Fibroblast of lung (primary cell): ENCODE measurements at regions not wholly inside any gene's neighbourhood (a gene's known extent, or its start where the extent isn't known, plus 50 kb on each side); places are given as distances from the start of the nearest gene placed in this dataset.

ENCODE experiments used
- DNase-seq, 2 donors: peaks; one replicate each; pipeline versions ENCODE4 v3.0.0 to v3.0.0-alpha.2; 2010; ENCODE audit warnings: low read depth in 2 of 2
- H2AFZ ChIP-seq: 2 replicates; pipeline ENCODE4 v1.5.1; 2012; ENCODE audit warnings: low read length, control low read depth, inconsistent platforms
- H3K27ac ChIP-seq: 2 replicates; pipeline ENCODE4 v1.5.1; 2011; ENCODE audit warnings: low read length, control low read depth; ENCODE audit not compliant: insufficient read depth
- H3K27me3 ChIP-seq: 2 replicates; pipeline ENCODE4 v1.5.1; 2011; ENCODE audit warnings: mild to moderate bottlenecking, low read length; ENCODE audit not compliant: control insufficient read depth, insufficient read depth
- H3K36me3 ChIP-seq: 2 replicates; pipeline ENCODE4 v1.5.1; 2011; ENCODE audit warnings: low read length; ENCODE audit not compliant: control insufficient read depth, insufficient read depth
- H3K4me1 ChIP-seq: 2 replicates; pipeline ENCODE4 v1.5.1; 2011; ENCODE audit warnings: low read length; ENCODE audit not compliant: control insufficient read depth, insufficient read depth; ENCODE audit errors: extremely low read depth
- H3K4me2 ChIP-seq: 2 replicates; pipeline ENCODE4 v1.5.1; 2011; ENCODE audit warnings: low read length, control low read depth; ENCODE audit not compliant: insufficient read depth; ENCODE audit errors: extremely low read depth
- H3K4me3 ChIP-seq, 4 experiments: fragments of 200-600 bp in 1 of 4; sonication (generic) in 1 of 4; replicated peaks in 1 of 4; 2 replicates each; pipeline ENCODE4 v1.5.1; 2011 to 2016; ENCODE audit warnings: low read length in 4 of 4, low read depth in 3 of 4, mild to moderate bottlenecking in 3 of 4, control low read depth in 2 of 4, inconsistent platforms in 1 of 4, mixed read lengths in 1 of 4; ENCODE audit not compliant: insufficient read depth in 1 of 4; ENCODE audit errors: control extremely low read depth in 1 of 4
- H3K79me2 ChIP-seq: 2 replicates; pipeline ENCODE4 v1.5.1; 2012; ENCODE audit warnings: mild to moderate bottlenecking, low read length, inconsistent platforms; ENCODE audit not compliant: control insufficient read depth, insufficient read depth
- H3K9ac ChIP-seq: 2 replicates; pipeline ENCODE4 v1.5.1; 2011; ENCODE audit warnings: mild to moderate bottlenecking, low read length, control low read depth; ENCODE audit not compliant: insufficient read depth
- H3K9me3 ChIP-seq: 2 replicates; pipeline ENCODE4 v1.5.1; 2012; ENCODE audit warnings: low read depth, low read length; ENCODE audit not compliant: control insufficient read depth, insufficient read depth
- H4K20me1 ChIP-seq: 2 replicates; pipeline ENCODE4 v1.5.1; 2011; ENCODE audit warnings: low read length; ENCODE audit not compliant: control insufficient read depth, insufficient read depth; ENCODE audit errors: extremely low read depth
- EZH2 ChIP-seq: IDR thresholded peaks from 2 replicates; pipeline ENCODE4 v1.5.1; 2012; ENCODE audit warnings: low read length, control low read depth, mild to moderate bottlenecking; ENCODE audit errors: missing control alignments
- TF ChIP-seq, protein P1 (sequence below), 2 donors: IDR thresholded peaks in 1 of 2; conservative IDR thresholded peaks in 1 of 2; 1 replicate in 1 of 2; 2 replicates in 1 of 2; pipeline ENCODE4 v1.5.1; 2011 to 2012; ENCODE audit warnings: low read length in 2 of 2, control low read depth in 1 of 2, inconsistent platforms in 1 of 2, low read depth in 1 of 2, mild to moderate bottlenecking in 1 of 2

GRCh38 chr5:79873187-79873586 lies 117.9 kb downstream of the MTX3 start:
- H3K4me3 ChIP-seq, result no peak overlapping the region
- H3K4me1 ChIP-seq, result no peaks in the 10 kb centered on the region
- H3K27ac ChIP-seq, result no peak overlapping the region
- H3K9ac ChIP-seq, result no peak overlapping the region
- TF ChIP-seq, protein P1, sequence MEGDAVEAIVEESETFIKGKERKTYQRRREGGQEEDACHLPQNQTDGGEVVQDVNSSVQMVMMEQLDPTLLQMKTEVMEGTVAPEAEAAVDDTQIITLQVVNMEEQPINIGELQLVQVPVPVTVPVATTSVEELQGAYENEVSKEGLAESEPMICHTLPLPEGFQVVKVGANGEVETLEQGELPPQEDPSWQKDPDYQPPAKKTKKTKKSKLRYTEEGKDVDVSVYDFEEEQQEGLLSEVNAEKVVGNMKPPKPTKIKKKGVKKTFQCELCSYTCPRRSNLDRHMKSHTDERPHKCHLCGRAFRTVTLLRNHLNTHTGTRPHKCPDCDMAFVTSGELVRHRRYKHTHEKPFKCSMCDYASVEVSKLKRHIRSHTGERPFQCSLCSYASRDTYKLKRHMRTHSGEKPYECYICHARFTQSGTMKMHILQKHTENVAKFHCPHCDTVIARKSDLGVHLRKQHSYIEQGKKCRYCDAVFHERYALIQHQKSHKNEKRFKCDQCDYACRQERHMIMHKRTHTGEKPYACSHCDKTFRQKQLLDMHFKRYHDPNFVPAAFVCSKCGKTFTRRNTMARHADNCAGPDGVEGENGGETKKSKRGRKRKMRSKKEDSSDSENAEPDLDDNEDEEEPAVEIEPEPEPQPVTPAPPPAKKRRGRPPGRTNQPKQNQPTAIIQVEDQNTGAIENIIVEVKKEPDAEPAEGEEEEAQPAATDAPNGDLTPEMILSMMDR (conservative IDR thresholded peaks at IDR 0.05 in 1 of 2, IDR thresholded peaks at IDR 0.05 in 1 of 2; ENCODE audit: low read depth in 1 of 2, low read length in 2 of 2), result no peak
- TF ChIP-seq EZH2, result no peak
- no peaks in the 10 kb centered on the region for H4K20me1 ChIP-seq
- H3K4me2 ChIP-seq, result no peak overlapping the region
- no peak overlapping the region for H2AFZ ChIP-seq
- no peaks in the 10 kb centered on the region for H3K79me2 ChIP-seq
- peaks cover 7% of the 10 kb centered on the region for H3K27me3 ChIP-seq
- no peak for DNase-seq
- no peaks in the 10 kb centered on the region for H3K36me3 ChIP-seq
- no peaks in the 10 kb centered on the region for H3K9me3 ChIP-seq

- TF ChIP-seq, protein P1 (conservative IDR thresholded peaks at IDR 0.05 in 1 of 2, IDR thresholded peaks at IDR 0.05 in 1 of 2; ENCODE audit: low read depth in 1 of 2, low read length in 2 of 2), result no peak
- DNase-seq, result no peak
- no peak overlapping the region for H3K4me3 ChIP-seq
Measured at GRCh38 chr5:79872291-79872690, 118.8 kb downstream of the MTX3 start.

GRCh38 chr5:79871364-79872120 lies 119.5 kb downstream of the MTX3 start:
- Histone ChIP-seq H3K27ac (no peak overlapping the region), H3K4me1 (no peaks in the 10 kb centered on the region), H3K4me2 (no peak overlapping the region), H3K4me3 (no peak overlapping the region), H4K20me1 (no peaks in the 10 kb centered on the region), H3K27me3 (peaks cover 10% of the 10 kb centered on the region), H3K9me3 (no peaks in the 10 kb centered on the region), H2AFZ (no peak overlapping the region), H3K9ac (no peak overlapping the region), H3K79me2 (no peaks in the 10 kb centered on the region), H3K36me3 (no peaks in the 10 kb centered on the region)
- DNase-seq, result no peak
- TF ChIP-seq EZH2, result no peak
- TF ChIP-seq, protein P1 (conservative IDR thresholded peaks at IDR 0.05 in 1 of 2, IDR thresholded peaks at IDR 0.05 in 1 of 2; ENCODE audit: low read depth in 1 of 2, low read length in 2 of 2), result no peak

More at GRCh38 chr5:79872291-79872690, 118.8 kb downstream of the MTX3 start:
- Histone ChIP-seq H3K79me2 (no peaks in the 10 kb centered on the region), H4K20me1 (no peaks in the 10 kb centered on the region), H3K9me3 (no peaks in the 10 kb centered on the region), H3K4me2 (no peak overlapping the region), H3K9ac (no peak overlapping the region), H3K4me1 (no peaks in the 10 kb centered on the region), H2AFZ (no peak overlapping the region), H3K27ac (no peak overlapping the region), H3K36me3 (no peaks in the 10 kb centered on the region), H3K27me3 (peaks cover 7% of the 10 kb centered on the region)
